ENCODE measurements at regions not wholly inside any gene's neighbourhood (a gene's known extent, or its start where the extent isn't known, plus 50 kb on each side); places are given as distances from the start of the nearest gene placed in this dataset.
A peak's percentile ranks its signal among the peaks of the same experiment; 100 is the strongest.

- no peak for DNase-seq
Measured at GRCh38 chr4:125744891-125745364, 430.2 kb downstream of the FAT4 start.

- DNase-seq = no peak
Measured at GRCh38 chr4:125749354-125749753, 434.6 kb downstream of the FAT4 start.

- no peak for DNase-seq
Measured at GRCh38 chr4:125750399-125750798, 435.6 kb downstream of the FAT4 start.

- DNase-seq = peak in 19 of 56 donors; percentile 1 to 60 (median 13)
Measured at GRCh38 chr4:125750828-125751466, 436.2 kb downstream of the FAT4 start.

- no peak for DNase-seq
Measured at GRCh38 chr4:125758438-125758837, 443.7 kb downstream of the FAT4 start.

GRCh38 chr4:125760201-125760819, 445.6 kb downstream of the FAT4 start:
- no peak for DNase-seq

- DNase-seq = no peak
Measured at GRCh38 chr4:125760956-125761355, 446.2 kb downstream of the FAT4 start.

- DNase-seq = no peak
Measured at GRCh38 chr4:125762537-125762936, 447.8 kb downstream of the FAT4 start.

- DNase-seq = no peak
Measured at GRCh38 chr4:125765941-125766340, 451.2 kb downstream of the FAT4 start.

GRCh38 chr4:125770814-125771398, 456.2 kb downstream of the FAT4 start:
- DNase-seq = no peak

- DNase-seq = no peak
Measured at GRCh38 chr4:125772680-125773079, 457.9 kb downstream of the FAT4 start.

GRCh38 chr4:125773502-125773901, 458.7 kb downstream of the FAT4 start:
- no peak for DNase-seq

GRCh38 chr4:125773931-125774330, 459.2 kb downstream of the FAT4 start:
- no peak for DNase-seq

- DNase-seq = no peak
Measured at GRCh38 chr4:125776146-125776545, 461.4 kb downstream of the FAT4 start.

GRCh38 chr4:125780164-125780563, 465.4 kb downstream of the FAT4 start:
- DNase-seq = no peak

- DNase-seq = no peak
Measured at GRCh38 chr4:125780747-125781146, 466.0 kb downstream of the FAT4 start.

- DNase-seq = no peak
Measured at GRCh38 chr4:125781651-125782050, 466.9 kb downstream of the FAT4 start.

GRCh38 chr4:125784741-125785140, 470.0 kb downstream of the FAT4 start:
- DNase-seq = no peak

- no peak for DNase-seq
Measured at GRCh38 chr4:125787707-125788106, 473.0 kb downstream of the FAT4 start.

- DNase-seq = no peak
Measured at GRCh38 chr4:125789023-125789422, 474.3 kb downstream of the FAT4 start.

- DNase-seq = no peak
Measured at GRCh38 chr4:125791896-125792295, 477.1 kb downstream of the FAT4 start.

GRCh38 chr4:125794989-125795388, 480.2 kb downstream of the FAT4 start:
- DNase-seq = no peak

- DNase-seq = no peak
Measured at GRCh38 chr4:125796138-125796537, 481.4 kb downstream of the FAT4 start.
